ENCODE measurements at regions not wholly inside any gene's neighbourhood (a gene's known extent, or its start where the extent isn't known, plus 50 kb on each side); places are given as distances from the start of the nearest gene placed in this dataset.
"Not testable (repeated sequence)": the region's sequence is repeated elsewhere in the genome, so short reads cannot be mapped to it uniquely, and the experiment has no call there.

DNA sequence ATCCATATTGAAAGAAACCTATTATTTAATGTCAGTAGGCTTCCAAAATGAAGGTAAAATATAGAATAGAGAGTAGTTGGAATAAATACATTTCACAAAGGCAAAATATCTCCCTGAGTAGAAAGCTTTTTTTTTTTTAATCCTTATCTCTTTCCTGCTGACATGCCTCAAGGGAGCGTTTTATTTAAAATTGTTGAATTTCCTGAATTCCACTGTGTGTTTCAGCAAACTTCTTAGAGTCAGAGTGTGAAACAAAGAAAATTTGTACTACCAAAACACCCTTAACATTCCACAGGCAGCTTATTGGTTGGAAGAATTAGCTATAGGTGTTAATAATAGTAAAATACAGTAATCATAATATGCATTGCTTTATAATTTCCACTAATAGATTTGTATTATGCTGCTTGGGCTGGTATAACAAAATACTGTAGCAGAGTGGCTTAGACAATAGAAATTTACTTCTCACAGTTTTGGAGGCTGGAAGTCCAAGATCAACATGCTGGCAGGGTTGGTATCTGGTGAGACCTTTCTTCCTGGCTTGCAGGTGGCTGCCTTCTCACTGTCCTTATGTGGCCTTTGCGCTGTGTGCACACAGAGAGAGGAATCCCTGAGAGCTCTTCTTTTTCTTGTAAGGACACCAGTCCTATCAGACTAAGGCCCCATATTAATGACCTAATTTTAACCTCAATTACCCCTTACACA is 468.4 kb upstream of the C1orf87 start:
- DNase-seq (ENCODE audit: low spot score) = no peak

- DNase-seq (ENCODE audit: low spot score) = no peak
Observed at GRCh38 chr1:60540141-60540540, 466.6 kb upstream of the C1orf87 start.

- DNase-seq (ENCODE audit: low spot score) = no peak
Observed at GRCh38 chr1:60535713-60536112, 462.1 kb upstream of the C1orf87 start.

DNA sequence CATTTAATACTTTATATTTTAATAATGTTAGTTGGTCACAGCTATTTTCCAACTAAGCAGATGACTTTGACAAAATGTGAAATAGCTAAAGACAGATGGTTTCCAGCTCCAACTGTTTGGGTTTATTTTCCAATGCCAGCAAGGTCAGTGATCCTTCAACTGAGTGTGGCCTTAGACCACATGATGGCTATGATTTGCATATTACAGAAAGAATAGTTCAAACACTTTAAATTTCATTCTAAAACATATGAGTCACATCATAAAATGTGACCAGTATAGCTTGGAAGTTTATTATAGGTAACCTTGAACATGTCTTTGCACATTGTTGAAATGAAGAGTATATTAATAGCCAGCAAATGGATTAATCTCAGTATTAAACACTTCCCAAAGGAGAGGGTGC is 454.0 kb upstream of the C1orf87 start:
- no peak for DNase-seq (ENCODE audit: low spot score)

DNA sequence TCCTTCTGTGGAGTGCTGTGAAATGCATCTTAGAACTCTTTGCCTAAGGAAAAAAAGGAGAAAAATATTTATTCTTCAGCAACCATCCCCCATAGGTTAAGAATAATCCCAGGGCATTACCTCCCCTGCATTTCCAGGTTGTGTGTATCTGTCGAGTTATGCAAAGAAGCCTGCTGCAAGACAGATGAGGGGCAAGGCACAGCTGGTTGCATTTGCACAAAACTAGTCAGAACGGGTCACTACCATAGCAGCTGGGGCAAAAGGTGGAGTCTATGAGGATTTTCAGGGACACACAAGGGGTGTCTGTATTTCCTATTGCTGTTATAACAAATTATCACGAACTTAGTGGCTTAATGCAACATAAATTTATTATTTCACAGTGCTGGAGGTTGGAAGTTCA is 443.4 kb upstream of the C1orf87 start:
- DNase-seq (ENCODE audit: low spot score) = no peak

GRCh38 chr1:60510162-60510561 is 436.6 kb upstream of the C1orf87 start:
- DNase-seq (ENCODE audit: low spot score) = no peak

DNA sequence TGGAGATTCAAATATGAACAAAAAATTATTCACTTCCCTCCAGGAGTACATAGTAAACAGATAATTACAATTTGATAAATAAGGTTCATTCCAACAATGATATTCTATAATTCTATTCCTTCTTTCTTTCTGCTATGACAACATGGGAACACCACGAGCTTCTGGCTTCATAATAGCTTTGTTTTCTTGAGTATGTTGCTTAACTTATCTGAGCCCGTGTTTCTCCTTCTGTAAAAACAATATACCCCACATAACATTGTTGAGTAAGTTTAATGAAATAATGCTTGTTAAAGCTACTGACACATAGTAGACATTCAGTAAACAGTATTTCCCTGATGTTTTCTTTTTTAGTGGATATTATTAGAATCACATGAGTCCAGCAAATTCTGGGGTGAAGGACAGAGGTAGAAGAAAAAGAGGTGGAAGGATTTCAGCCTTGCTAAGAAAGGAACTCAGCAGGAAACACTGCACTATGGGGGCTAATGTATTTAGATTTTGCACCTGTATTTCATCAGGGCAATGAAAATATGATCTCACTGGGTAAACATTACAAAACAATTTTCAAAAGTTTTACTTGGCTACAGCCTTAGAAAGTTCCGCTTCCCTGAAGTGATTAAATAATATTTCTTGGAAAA is 430.8 kb upstream of the C1orf87 start:
- no peak for DNase-seq (ENCODE audit: low spot score)

DNA sequence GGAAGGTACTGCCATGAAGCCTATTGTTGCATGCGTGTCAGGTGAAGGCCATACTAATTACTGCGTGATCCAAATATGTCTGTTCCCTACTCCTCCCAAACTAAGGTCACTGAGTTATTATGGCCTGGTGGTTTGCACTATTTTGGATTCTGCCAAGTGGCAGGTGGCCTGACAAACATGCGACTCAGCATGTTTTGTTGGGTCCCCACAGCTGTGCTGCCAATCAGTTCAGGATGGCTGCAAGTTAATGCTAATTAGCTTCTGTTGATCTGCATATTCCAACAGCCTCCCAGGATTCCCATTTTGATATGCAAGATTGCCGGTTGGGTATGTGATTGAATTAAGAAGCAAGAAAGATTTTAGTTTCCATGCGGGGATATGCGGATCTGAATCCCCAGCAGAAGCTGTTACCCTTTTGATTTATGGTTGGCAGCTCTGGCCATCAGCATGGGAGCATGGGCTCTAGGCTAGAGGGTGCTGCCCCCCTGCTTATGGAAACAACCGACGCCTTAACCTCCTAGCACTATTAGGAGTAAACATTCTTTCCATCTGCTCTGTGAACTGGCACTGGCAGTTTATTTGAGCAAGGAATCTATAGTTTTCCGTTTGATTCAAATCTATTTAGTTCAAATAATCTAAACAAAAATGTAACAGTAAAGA is 429.8 kb upstream of the C1orf87 start:
- DNase-seq (ENCODE audit: low spot score) = no peak

- DNase-seq (ENCODE audit: low spot score) = no peak
Observed at GRCh38 chr1:60502506-60502905, 428.9 kb upstream of the C1orf87 start.

GRCh38 chr1:60489916-60490480 is 416.4 kb upstream of the C1orf87 start:
- DNase-seq (ENCODE audit: low spot score) = not testable (repeated sequence)

GRCh38 chr1:60488847-60489246 is 415.3 kb upstream of the C1orf87 start:
- DNase-seq (ENCODE audit: low spot score) = no peak

DNA sequence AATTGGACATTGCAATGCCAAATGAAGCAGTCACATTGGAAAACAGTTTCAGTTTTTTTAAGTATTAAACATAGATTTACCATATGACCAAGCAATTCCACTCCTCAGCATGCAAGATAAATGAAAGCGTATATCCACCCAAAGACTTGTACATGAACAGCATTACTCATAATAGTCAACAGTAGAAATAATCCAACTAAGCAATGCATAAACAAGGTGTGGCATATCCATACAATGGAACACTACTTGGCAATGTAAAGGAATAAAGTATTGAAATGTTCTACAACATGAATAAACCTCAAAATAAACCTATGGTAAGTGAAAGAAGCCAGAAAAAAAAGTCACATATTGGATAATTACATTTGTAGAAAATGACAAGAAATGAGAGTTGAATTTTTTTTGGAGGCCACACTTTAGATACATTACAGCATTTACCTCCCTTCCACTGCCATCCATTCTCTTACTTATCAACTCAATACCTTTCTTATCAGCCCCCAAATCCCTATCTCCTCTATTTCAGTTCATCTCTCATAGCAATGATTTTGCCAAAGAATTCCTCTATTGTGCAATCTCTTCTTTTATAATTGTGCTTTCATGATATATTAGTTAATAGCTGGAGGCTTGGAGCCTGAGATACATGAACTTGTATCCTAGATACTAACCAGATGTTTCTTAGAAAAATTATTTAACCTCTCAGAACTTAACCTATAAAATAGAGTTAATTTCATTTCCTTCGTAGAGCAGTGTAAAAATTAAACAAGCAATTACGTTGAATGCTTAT is 414.2 kb upstream of the C1orf87 start:
- DNase-seq (ENCODE audit: low spot score) = no peak

DNA sequence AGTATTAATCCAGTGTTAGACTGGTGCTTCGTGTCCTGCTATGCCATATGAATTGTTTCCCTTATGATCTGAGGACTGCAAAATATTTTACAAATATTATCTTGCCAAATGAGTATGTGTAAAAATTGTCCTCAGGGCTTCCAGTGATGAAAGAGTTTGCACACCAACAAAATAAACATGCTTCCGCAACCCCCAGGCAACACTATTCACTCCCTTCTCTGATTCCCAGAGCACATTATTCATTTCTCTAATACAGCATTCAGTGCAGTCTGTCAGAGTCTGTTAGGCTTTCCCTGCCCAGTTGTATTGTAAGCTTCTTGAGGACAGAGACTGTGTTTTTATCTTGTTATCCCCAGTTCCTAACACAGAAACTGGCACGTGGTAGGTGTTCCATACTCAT is 409.9 kb upstream of the C1orf87 start:
- no peak for DNase-seq (ENCODE audit: low spot score)

- DNase-seq (ENCODE audit: low spot score) = no peak
Observed at GRCh38 chr1:60470246-60470645, 396.7 kb upstream of the C1orf87 start.

- DNase-seq (ENCODE audit: low spot score) = no peak
Observed at GRCh38 chr1:60463786-60464185, 390.2 kb upstream of the C1orf87 start.

GRCh38 chr1:60463146-60463545 is 389.6 kb upstream of the C1orf87 start:
- DNase-seq (ENCODE audit: low spot score) = no peak

- no peak for DNase-seq (ENCODE audit: low spot score)
Observed at GRCh38 chr1:60461925-60462595, 388.5 kb upstream of the C1orf87 start.

- DNase-seq (ENCODE audit: low spot score) = no peak
Observed at GRCh38 chr1:60458111-60458510, 384.5 kb upstream of the C1orf87 start.

DNA sequence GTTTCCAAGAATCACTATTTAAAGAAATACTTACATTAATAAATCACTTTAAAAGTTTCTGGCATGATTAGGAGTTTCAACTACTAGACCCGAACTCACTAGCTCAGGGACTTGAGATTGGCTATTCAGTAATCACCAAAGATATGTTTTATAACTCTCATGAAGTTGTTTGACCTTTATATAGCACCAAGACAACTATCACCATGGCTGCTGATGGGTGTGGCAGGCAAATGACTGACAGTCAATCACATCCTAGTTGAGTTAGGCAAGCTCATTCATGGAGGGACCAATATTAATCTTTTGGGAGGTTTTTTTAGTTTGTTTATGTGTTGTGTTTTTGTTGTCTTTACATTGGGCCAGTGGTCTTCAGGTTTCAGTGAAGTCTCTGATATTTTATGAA is 376.3 kb upstream of the C1orf87 start:
- no peak for DNase-seq (ENCODE audit: low spot score)

DNA sequence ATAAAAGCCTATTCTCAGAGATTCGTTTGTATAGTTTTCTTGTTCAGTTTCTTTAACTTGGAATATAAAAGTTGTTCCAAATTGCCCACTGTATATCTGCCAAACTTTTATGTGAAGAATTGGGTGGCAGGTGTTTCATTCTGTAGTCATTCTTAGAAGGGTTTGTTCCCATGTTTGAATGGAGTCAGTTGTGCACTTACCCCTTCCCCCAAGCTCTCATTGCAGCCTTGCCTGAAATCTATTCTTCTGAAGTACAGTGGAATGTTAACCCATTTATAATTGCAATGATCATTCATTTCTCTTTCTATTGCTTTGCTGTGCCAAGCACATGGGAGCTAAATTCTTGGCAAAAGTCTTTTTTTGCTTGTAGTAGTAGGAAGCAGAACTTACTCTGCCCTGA is 375.3 kb upstream of the C1orf87 start:
- DNase-seq (ENCODE audit: low spot score) = no peak

DNA sequence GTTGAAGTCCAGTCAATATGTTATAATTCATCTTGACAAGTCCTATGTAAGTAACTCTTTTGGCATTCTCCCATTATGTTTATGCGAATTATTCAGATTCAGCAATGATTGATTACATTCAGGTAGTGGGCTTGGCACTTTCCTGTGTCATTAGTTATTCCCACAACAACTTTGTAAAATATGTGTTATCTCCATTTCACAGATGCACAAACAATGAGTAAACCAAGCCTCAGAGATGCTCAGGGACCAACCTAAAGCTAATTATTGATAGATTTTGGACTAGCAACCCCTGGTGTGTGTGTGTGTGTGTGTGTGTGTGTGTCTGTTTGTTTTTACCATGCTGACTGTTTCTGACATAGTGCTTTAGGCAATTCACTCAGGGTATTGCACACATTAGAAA is 371.1 kb upstream of the C1orf87 start:
- DNase-seq (ENCODE audit: low spot score) = no peak

- no peak for DNase-seq (ENCODE audit: low spot score)
Observed at GRCh38 chr1:60436186-60436585, 362.6 kb upstream of the C1orf87 start.
